Right atrium auricular region (tissue), 2 donors: ENCODE measurements at regions not wholly inside any gene's neighbourhood (a gene's known extent, or its start where the extent isn't known, plus 50 kb on each side); places are given as distances from the start of the nearest gene placed in this dataset.
"Not testable (repeated sequence)": the region's sequence is repeated elsewhere in the genome, so short reads cannot be mapped to it uniquely, and the experiment has no call there.

ENCODE experiments used
- DNase-seq: peaks from one replicate; pipeline ENCODE4 v3.0.0-alpha.2; 2019; ENCODE audit warnings: low spot score
- H3K27ac ChIP-seq, 2 donors: fragments of 200-600 bp; sonication (generic); 1 replicate in 1 of 2; 2 replicates in 1 of 2; pipeline ENCODE4 v1.5.1; 2016 to 2019
- H3K27me3 ChIP-seq, 2 donors: fragments of 200-600 bp; sonication (generic); one replicate each; pipeline versions ENCODE4 v1.5.1 to v1.6.0; 2017 to 2019
- H3K36me3 ChIP-seq: fragments of 200-600 bp; sonication (generic); one replicate; pipeline ENCODE4 v1.5.1; 2016
- H3K4me1 ChIP-seq, 2 donors: fragments of 200-600 bp; sonication (generic); one replicate each; pipeline versions ENCODE4 v1.5.1 to v1.6.0; 2017 to 2019
- H3K4me3 ChIP-seq, 2 donors: fragments of 200-600 bp; sonication (generic); 1 replicate in 1 of 2; 2 replicates in 1 of 2; pipeline ENCODE4 v1.5.1; 2017 to 2019; ENCODE audit warnings: mild to moderate bottlenecking in 1 of 2, moderate library complexity in 1 of 2
- H3K9me3 ChIP-seq, 2 donors: fragments of 200-600 bp; sonication (generic); one replicate each; pipeline ENCODE4 v1.5.1; 2019
- TF ChIP-seq, protein P1 (sequence below), 2 donors: fragments of 200-600 bp; sonication (generic); IDR thresholded peaks; one replicate each; pipeline ENCODE4 v1.5.1; 2019; ENCODE audit warnings: antibody characterized with exemption in 2 of 2

DNA sequence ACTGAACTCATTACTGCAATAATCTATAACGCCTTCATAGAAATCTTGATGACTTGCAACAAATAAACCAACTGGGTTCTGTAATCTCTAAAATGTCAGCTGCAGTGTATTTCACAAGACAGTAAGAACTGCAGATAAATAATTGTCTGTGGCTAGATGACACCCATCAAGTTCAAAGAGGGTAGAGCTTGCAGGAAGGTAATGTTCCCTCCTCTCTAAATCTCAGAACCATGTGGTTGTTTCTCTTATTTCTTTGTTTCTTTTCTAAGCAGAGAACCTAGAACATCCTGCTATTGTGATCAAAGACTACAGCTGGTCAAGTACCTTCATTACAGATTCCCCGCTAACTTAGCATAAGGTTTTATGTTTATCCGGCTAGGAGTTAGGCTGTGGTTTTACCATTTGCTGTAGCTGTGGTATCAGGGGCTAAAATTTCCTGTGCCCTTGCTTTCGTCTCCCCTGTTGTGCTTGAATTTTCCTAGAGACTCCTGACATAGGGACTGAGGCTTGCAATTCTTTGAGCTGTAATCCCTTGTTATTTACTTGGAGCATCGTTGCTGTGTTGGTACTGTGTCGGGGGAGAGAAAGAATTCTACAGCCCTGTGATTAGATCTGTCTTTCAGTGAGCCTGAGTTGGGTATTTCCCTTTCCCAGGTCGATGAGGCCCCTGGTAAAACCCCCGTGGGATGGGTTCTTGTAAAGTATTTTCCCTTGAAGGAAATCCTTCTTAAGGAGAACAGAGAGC lies 253.1 kb upstream of the BTG1 start:
- H3K4me3 ChIP-seq = no peak overlapping the region
- no peaks in the 10 kb centered on the region for H3K36me3 ChIP-seq
- TF ChIP-seq, protein P1, sequence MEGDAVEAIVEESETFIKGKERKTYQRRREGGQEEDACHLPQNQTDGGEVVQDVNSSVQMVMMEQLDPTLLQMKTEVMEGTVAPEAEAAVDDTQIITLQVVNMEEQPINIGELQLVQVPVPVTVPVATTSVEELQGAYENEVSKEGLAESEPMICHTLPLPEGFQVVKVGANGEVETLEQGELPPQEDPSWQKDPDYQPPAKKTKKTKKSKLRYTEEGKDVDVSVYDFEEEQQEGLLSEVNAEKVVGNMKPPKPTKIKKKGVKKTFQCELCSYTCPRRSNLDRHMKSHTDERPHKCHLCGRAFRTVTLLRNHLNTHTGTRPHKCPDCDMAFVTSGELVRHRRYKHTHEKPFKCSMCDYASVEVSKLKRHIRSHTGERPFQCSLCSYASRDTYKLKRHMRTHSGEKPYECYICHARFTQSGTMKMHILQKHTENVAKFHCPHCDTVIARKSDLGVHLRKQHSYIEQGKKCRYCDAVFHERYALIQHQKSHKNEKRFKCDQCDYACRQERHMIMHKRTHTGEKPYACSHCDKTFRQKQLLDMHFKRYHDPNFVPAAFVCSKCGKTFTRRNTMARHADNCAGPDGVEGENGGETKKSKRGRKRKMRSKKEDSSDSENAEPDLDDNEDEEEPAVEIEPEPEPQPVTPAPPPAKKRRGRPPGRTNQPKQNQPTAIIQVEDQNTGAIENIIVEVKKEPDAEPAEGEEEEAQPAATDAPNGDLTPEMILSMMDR (IDR thresholded peaks at IDR 0.05) = no peak
- H3K27me3 ChIP-seq = no peaks in the 10 kb centered on the region
- peak overlapping the region; percentile 42 to 50 for H3K27ac ChIP-seq
- peaks cover 0 to 21% of the 10 kb centered on the region in 2 donors for H3K4me1 ChIP-seq
- H3K9me3 ChIP-seq = peaks cover 0 to 9% of the 10 kb centered on the region in 2 donors
- no peak for DNase-seq

DNA sequence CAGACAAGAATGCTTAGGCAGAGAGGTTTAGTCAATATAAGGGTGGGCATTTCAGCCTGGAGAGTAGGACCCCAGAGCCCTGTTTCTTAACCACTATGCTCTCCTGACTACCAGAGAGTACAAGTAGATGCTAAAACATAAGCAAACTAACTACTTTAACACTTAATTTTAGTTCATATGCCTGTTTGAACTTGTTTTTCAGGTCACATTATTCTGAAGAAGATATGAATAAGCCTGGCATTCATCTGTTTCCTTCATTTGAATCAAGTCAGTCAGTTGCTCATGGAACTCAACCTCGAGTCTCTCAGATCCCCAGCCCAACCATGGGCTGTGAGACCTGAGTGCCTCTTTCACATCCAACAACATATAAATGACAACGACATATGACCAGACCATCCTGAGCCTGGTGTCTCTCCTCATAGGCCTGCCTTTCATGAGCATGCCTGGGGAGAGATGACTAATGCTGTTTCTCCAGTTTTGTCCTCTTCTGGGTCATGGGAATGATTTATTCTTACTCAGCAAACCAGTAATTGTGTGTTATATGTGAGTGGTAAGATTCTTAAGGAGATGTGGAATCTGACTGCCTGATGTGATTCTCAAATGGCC lies 251.1 kb upstream of the BTG1 start:
- DNase-seq = no peak
- peaks cover 0 to 21% of the 10 kb centered on the region in 2 donors for H3K4me1 ChIP-seq
- no peaks in the 10 kb centered on the region for H3K27me3 ChIP-seq
- TF ChIP-seq, protein P1 (IDR thresholded peaks at IDR 0.05) = no peak
- no peak overlapping the region for H3K27ac ChIP-seq
- H3K36me3 ChIP-seq = no peaks in the 10 kb centered on the region
- no peak overlapping the region for H3K4me3 ChIP-seq
- H3K9me3 ChIP-seq = peaks cover 0 to 21% of the 10 kb centered on the region in 2 donors

DNA sequence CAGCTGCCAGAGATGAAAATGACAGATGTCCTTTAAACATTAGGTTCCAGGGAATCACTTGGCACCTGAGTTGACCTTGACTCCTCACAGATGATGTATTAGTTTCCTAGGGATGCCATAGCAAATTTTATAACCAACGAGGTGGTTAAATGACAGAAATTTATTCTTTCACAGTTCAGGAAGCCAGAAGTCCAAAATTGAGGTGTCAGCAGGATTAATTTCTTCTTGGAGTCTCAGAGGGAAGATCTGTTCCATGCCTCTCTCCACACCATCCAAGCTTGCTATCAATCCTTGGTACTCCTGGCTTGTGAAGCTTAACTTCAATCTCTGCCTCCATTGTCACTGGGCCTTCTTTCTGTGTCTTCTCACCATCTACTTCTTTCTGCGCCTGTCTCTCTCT lies 249.7 kb upstream of the BTG1 start:
- Histone ChIP-seq H3K9me3 (peaks cover 0 to 21% of the 10 kb centered on the region in 2 donors), H3K36me3 (no peaks in the 10 kb centered on the region), H3K27ac (no peak overlapping the region), H3K4me3 (no peak overlapping the region), H3K27me3 (no peaks in the 10 kb centered on the region), H3K4me1 (peaks cover 0 to 21% of the 10 kb centered on the region in 2 donors)
- TF ChIP-seq, protein P1 (IDR thresholded peaks at IDR 0.05) = no peak
- DNase-seq = no peak

DNA sequence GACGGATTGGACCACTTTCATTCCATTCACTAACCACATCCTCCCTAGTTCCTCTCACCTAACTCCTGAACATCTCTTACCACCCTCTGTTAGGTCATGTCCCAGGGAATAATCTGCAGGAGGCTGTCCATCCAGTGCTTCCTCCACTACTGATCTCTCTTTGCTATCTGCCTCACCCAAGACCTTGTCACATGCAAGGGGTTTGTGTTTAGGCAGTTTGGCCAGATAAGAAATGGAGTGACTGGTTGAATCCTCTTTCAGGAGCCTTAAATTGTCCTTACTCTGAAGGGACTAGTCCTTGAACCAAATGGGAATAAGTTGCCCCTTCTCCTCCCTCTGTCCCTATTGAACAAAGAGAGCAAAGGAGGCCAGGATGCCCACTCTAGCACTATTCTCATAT lies 249.2 kb upstream of the BTG1 start:
- peaks cover 0 to 21% of the 10 kb centered on the region in 2 donors for H3K9me3 ChIP-seq
- no peak overlapping the region for H3K4me3 ChIP-seq
- no peak for DNase-seq
- H3K4me1 ChIP-seq = peaks cover 0 to 18% of the 10 kb centered on the region in 2 donors
- no peaks in the 10 kb centered on the region for H3K27me3 ChIP-seq
- no peaks in the 10 kb centered on the region for H3K36me3 ChIP-seq
- H3K27ac ChIP-seq = no peak overlapping the region
- TF ChIP-seq, protein P1 (IDR thresholded peaks at IDR 0.05) = no peak

DNA sequence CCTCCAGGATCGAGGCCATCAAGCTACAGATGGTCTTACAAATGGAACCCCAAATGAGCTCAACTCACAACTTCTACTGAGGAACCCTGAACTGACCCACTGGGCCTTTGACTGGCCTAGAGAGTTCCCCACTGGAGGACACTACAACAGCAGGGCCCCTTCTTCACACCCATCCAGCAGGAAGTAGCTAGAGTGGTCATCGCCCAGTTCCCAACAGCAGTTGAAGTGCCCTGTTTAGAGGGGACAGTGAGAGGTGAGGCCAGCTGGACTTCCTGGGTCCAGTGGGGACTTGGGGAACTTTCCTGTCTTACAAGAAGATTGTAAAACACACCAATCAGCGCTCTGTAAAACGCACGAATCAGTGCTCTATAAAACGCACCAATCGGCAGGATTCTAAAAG lies 247.9 kb upstream of the BTG1 start:
- H3K4me1 ChIP-seq = peaks cover 0 to 4% of the 10 kb centered on the region in 2 donors
- TF ChIP-seq, protein P1 (IDR thresholded peaks at IDR 0.05) = no peak
- H3K9me3 ChIP-seq = peaks cover 0 to 21% of the 10 kb centered on the region in 2 donors
- no peaks in the 10 kb centered on the region for H3K27me3 ChIP-seq
- no peak overlapping the region for H3K4me3 ChIP-seq
- no peak overlapping the region for H3K27ac ChIP-seq
- DNase-seq = no peak
- H3K36me3 ChIP-seq = no peaks in the 10 kb centered on the region

DNA sequence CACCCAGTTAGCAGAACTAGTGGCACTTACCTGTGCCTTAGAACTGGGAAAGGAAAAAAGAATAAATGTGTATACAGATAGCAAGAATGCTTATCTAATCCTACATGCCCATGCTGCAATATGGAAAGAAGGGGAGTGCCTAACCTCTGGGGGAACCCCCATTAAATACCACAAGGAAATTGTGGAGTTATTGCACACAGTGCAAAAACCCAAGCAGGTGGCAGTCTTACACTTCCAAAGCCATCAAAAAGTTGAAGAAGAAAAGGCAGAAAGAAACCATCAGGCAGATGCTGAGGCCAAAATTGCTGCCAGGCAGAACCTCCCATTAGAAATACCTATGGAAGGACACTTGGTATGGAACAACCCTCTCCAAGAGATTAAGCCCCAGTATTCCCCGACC lies 246.1 kb upstream of the BTG1 start:
- H3K4me3 ChIP-seq, H3K36me3 ChIP-seq, H3K27me3 ChIP-seq, H3K27ac ChIP-seq, H3K4me1 ChIP-seq, DNase-seq: not testable (repeated sequence)
- peaks cover 0 to 37% of the 10 kb centered on the region in 2 donors for H3K9me3 ChIP-seq
